Fibroblast of the conjunctiva (primary cell): ENCODE measurements at regions not wholly inside any gene's neighbourhood (a gene's known extent, or its start where the extent isn't known, plus 50 kb on each side); places are given as distances from the start of the nearest gene placed in this dataset.

Experiments
- DNase-seq: peaks from one replicate; pipeline ENCODE4 v3.0.0-alpha.2; 2010; ENCODE audit warnings: low read depth

DNA sequence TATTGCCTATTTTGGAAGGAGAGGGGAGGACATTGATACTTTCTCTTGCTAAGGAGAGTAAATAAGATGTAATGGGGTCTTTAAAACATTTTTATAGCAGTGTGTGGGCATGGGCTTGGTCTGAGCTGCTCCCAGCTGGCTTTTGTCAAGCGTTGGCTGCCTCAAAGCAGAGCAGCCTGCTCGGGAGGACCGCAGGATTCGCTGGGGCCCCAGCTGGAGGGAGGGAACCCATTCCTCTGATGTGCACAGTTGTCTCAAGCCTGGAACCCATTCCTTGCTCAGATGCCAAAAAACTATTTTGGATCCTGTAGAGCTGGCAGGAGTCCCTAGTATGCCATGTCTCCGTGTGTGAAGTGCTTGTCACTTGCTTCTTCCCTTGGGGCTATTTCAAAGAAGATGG is 59.4 kb upstream of the RMDN2 start:
- no peak for DNase-seq

DNA sequence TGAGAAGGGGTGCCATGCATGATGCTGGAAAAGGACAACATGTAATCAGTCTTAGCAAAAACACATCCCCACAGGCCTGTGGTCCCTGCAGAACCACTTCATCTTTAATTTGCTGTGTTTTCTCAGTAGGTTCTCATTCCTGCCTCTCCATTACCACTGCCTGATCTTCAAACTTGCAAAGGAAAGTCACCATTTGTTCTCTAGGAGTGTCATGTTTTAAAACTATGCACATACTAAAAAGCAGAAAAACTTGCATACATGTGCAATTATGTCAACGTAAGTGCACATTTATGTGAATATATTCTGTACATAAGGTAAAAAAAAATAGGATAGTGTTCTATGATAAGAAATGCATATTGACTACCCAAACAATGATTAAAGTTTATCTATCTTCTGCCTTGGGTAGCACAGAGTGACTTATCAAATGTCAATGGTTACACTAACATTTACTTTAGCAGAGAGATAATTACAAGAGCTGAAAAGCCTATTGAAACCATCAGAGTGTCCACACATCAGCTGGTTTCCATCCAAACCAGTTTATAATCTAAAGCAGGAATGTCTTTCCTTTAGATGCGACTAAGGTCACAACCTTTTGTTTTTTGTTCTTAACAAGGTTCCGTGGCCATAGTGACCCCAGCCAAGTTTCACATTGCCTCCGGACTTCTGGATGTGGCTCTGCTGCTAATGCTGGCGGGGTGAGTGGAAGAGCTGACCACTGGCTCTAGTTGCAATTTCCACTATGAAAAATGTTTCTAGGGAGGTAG is 58.7 kb upstream of the RMDN2 start:
- no peak for DNase-seq

DNA sequence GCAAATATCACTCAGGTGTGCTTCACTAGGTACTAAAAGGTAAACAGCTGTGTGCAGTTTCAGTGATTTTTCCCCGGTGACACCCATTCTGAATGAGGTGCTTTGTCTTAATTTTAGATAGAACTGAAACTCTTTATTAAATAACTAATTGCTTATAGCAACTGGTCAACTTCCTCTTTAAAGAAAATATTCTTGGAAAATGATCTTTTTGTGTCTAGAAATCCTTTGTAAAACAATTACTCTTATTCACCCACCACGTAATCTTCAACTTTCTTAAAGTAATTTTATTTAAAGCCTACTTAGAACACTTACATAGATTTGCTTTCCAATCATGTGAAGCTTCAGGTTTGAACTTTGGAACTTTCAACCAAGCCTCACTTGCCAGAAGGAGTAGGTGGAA is 57.9 kb upstream of the RMDN2 start:
- DNase-seq: no peak

DNA sequence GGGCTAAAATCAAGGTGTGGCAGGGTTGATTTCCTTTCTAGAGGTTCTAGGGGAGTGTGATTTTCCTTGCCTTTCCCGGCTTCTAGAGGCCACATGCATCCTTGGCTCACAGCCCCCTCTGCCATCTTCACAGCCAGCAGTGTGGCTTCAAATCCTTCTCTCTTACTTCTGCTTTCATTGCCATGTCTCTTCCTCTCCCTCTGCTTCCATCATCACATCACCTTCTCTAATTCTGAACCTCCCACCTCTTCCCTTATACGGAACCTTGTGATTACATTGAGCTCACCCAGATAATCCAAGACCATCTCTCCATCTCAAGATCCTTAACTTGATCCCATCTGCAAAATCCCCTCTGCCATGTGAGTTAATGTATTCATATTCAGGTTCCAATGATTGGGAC is 56.2 kb upstream of the RMDN2 start:
- no peak for DNase-seq

DNA sequence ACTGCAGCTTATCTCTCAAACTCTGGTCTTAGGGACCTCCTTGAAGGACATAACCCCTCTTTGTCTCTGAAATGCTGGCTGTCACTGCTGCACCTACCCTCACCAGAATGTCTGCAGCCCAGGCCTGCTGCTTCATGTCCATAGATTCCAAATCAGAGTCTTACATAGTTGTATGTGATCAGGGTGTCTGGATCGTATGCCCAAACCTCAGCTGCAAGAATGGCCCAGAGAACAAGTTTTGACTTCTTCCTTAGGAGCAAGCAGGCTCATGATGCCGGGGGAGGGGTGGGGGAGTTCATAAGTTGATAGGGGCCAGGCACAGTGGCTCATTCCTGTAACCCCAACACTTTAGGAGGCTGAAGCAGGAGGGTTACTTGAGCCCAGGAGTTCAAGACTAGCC is 55.8 kb upstream of the RMDN2 start:
- no peak for DNase-seq

DNA sequence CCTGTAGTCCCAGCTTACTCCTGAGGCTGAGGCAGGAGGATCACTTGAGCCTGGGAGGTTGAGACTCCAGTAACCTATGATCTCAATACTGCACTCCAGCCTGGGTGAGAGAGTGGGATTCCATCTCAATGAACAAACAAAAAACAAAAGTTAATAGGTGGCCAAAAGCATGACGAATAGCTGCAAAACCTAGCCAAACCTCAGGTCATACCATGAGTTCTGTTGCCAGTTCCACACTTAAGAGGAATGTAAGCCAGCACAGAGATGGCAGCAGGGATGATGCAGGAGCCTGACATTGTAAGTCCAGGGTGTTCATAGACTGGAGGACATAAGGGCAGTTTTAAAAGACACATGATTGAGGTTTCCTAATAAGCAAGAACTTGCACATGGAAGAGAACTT is 55.3 kb upstream of the RMDN2 start:
- DNase-seq: peak; percentile 6

- DNase-seq: peak; percentile 12
Observed at GRCh38 chr2:37870829-37871228, 54.3 kb upstream of the RMDN2 start.

GRCh38 chr2:37871456-37872191 is 53.5 kb upstream of the RMDN2 start:
- DNase-seq: peak; percentile 3

DNA sequence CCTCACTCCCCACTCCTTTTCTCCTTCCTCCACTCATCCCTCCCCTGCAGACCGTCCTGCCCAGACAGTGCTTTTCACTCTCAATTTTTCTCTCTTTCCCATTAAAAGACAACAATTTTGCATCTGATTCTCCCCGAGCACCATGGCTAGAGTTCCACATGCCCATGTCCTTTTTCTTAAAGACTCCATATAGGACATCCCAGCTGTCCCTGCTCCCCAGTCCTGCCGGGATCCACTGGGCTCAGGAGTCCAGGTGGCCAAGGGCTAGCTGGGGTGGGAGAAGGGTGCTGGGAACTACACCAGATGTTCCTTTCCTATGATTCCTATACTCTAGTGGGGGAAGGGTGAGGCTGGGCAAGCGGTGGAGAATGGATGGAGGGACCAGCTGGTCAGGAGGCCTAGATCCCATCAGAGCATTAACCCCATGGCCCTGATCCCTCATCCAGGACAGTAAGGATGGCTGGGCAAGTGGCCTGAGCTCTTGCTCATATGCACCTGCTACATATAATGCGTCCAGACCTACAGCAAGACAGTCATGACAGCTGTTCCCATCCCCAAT is 52.8 kb upstream of the RMDN2 start:
- no peak for DNase-seq

DNA sequence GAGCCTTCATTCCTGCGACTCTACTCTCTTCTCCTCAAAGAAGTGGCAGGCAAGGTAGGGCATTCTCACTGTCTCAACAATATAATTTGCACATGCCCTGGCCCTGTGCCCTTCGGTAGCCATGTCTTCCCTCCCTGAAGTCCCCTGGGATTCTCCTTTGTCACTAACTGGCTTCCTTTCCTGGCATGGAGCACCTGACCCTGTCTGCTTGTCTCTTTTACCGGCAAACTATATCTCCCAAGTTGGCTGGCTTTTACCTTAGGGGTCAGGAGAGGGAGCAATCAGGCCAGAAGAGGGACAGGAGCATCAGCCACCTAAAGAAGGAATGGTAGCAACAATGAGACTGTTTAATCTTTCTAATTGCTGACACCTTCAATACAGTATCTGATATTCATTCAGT is 51.9 kb upstream of the RMDN2 start:
- DNase-seq: no peak

DNA sequence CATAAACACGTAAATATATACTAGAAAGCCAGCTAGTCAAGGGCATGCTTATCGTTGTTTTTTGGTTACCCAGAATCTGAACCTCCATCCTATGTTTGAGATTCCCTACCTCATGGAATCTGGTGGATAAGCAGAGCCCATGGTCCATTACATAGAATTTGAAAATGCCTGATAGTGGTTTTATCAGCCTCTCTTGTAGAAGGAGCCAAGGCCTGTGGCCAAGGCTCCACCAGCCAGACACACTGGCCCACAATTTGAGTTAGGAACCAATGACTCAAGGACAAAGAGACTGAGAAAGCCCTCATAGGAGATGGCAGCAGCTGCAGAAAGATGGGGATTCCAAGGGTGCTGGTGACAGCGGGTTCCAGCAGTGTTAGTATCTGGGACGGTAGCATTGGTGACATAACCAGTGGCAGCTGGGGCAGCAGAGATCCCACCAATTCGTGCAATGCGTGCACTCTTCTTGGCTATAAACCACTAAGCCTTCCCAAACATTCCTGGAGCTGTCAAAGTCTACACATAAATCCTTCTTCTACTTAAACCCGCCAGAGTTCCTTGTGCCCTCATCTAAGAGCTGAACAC is 51.2 kb upstream of the RMDN2 start:
- DNase-seq: no peak

DNA sequence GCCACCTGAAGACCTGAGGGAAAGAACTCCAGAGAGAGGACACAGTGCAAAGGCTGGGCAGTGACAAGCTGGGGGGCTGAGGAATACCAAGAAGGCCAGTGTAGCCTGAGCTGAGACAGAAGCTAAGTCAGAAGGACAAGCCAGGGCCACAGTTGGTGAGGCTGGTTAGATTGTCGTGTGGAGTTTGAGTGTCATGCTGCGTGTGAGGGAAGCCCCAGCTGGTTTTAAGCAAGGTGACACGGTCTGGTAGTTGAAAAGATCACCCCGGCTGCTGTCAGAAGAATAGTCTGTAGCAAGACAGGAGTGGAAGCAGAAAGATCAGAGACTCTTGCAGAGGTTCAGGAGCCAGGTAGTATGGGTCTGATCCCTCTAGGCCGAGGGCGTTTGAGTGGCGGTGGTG is 50.6 kb upstream of the RMDN2 start:
- DNase-seq: no peak
